Heart left ventricle (tissue), 16 donors: ENCODE measurements at regions not wholly inside any gene's neighbourhood (a gene's known extent, or its start where the extent isn't known, plus 50 kb on each side); places are given as distances from the start of the nearest gene placed in this dataset.

Experiments used
- ATAC-seq, 4 donors: fragments of 200-7000 bp; cut with Tn5 transposase; one replicate each; pipeline ENCODE4 v1.9.1; 2020 to 2022; ENCODE audit warnings: moderate library complexity in 4 of 4, mild to moderate bottlenecking in 3 of 4, moderate number of reproducible peaks in 1 of 4
- DNase-seq, 5 donors: peaks; one replicate each; pipeline ENCODE4 v3.0.0-alpha.2; 2020
- H3K27ac ChIP-seq, 12 donors: fragments of 200-600 bp; sonication (generic) in 4 of 12; one replicate each; pipeline versions ENCODE4 v1.5.0 to v1.8.0; 2016 to 2022; ENCODE audit warnings: mild to moderate bottlenecking in 2 of 12
- H3K27me3 ChIP-seq, 9 donors: fragments of 200-600 bp; sonication (generic) in 2 of 9; one replicate each; pipeline versions ENCODE4 v1.5.1 to v1.8.0; 2016 to 2022; ENCODE audit warnings: mild to moderate bottlenecking in 3 of 9
- H3K36me3 ChIP-seq, 9 donors: fragments of 200-600 bp; sonication (generic) in 2 of 9; one replicate each; pipeline versions ENCODE4 v1.5.0 to v1.8.0; 2018 to 2022; ENCODE audit warnings: mild to moderate bottlenecking in 2 of 9
- H3K4me1 ChIP-seq, 12 donors: fragments of 200-600 bp; sonication (generic) in 4 of 12; one replicate each; pipeline versions ENCODE4 v1.5.0 to v1.8.0; 2016 to 2022; ENCODE audit warnings: mild to moderate bottlenecking in 3 of 12
- H3K4me3 ChIP-seq, 12 donors: fragments of 200-600 bp; sonication (generic) in 4 of 12; one replicate each; pipeline versions ENCODE4 v1.5.0 to v1.8.0; 2017 to 2022; ENCODE audit warnings: mild to moderate bottlenecking in 9 of 12, moderate library complexity in 4 of 12
- H3K9me3 ChIP-seq, 12 donors: fragments of 200-600 bp; sonication (generic) in 4 of 12; one replicate each; pipeline versions ENCODE4 v1.5.0 to v1.8.0; 2016 to 2022; ENCODE audit warnings: mild to moderate bottlenecking in 1 of 12
- POLR2A ChIP-seq, 2 donors: fragments of 450-650 bp; IDR thresholded peaks; one replicate each; pipeline ENCODE4 v1.6.1; 2017; ENCODE audit warnings: antibody characterized with exemption in 2 of 2, mild to moderate bottlenecking in 2 of 2, moderate library complexity in 2 of 2
- WGBS, 4 donors: extraction: QIAGEN DNeasy Blood & Tissue Kit in 2 of 4; methylation state at CpG; one replicate each; pipeline versions ENCODE4 v1.1.5 to v1.1.7; 2013 to 2018; 5-methylcytosine and 5-hydroxymethylcytosine counted together
- intact Hi-C, 10 donors: fragments of 100-400 bp; cut with DNase I; formaldehyde crosslinking; loops; one replicate each; pipeline versions ENCODE4 v1.11.1 to v1.14.2; 2022
- TF ChIP-seq, protein P1 (sequence below), 12 donors: fragments of 200-600 bp; sonication (generic) in 4 of 12; IDR thresholded peaks; one replicate each; pipeline versions ENCODE4 v1.5.0 to v1.8.0; 2018 to 2022; ENCODE audit warnings: antibody characterized with exemption in 12 of 12, mild to moderate bottlenecking in 5 of 12
- donor health status: ischemic (EF 13 %, LVEDD 7.1; RV severe dilation, severe dysfunction).
- donor health status: healthy with polysubstance abuse.
- donor health status: DM: no; HTN: yes; CAD: no.
- donor health status: DM: no; HTN: no; CAD: no.
- donor health status: ischemic (EF 25% LVEDD 6.9; RV normal size, moderate dysfunction).
- donor health status: ischemic (EF 25% LVEDD 5.7; RV mildly dilated, moderate dysfunction).
- donor health status: healthy.
- donor health status: DM: yes; HTN: yes; CAD: no.
- donor health status: ischemic (EF 35%, LVEDD 5.7; RV mildly dilated, moderate dysfunction).
- donor health status: nonischemic (EF 11% LVEDD 7.7; RV severe dilation, severe dysfunction).
- donor health status: DM: yes; HTN: yes; CAD: no.
- donor health status: PGD.
- donor health status: ischemic (EF 29% LVEDD 5.4; RV normal size, mild dysfunction).
- donor health status: nonischemic (EF 23%, LVEDD 6.1; RV moderate dilation, normal function).

DNA sequence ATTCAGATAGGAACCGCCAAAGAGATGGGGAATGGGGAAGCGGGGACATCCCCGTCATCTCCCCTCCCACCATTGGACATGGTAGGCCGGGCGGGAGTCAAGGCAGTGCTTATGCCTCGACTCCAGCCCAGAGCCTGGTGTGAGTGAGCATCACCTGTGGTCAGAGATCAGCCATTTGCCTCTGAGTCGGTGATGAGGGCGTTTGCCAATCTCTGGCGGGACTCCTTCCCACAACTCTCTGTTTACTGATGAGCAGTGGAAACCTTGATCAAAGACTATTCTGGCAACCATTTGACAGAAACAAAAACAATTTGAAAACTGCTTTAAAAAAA is 63.9 kb upstream of the HES1 start:
- Histone ChIP-seq H3K27ac (no peak overlapping the region), H3K4me3 (no peak overlapping the region), H3K9me3 (peaks cover 0 to 20% (median 0%) of the 10 kb centered on the region in 12 donors), H3K4me1 (peaks cover 3 to 23% (median 15%) of the 10 kb centered on the region in 12 donors), H3K36me3 (no peaks in the 10 kb centered on the region), H3K27me3 (peaks cover 0 to 29% (median 0%) of the 10 kb centered on the region in 9 donors)
- intact Hi-C loops: loop anchor here in 9 of 10 donors (5.0 to 10.0 kb wide), 9 partner anchors 60 to 287 kb away; partner anchors contain the start of gene HES1 (in 1 of the 9)
- ATAC-seq: no peak
- 89 to 90% (median 90%) methylated on average over 9 of the region's 9 CpGs for WGBS, 4 donors
- no peak for DNase-seq
- TF ChIP-seq, protein P1, sequence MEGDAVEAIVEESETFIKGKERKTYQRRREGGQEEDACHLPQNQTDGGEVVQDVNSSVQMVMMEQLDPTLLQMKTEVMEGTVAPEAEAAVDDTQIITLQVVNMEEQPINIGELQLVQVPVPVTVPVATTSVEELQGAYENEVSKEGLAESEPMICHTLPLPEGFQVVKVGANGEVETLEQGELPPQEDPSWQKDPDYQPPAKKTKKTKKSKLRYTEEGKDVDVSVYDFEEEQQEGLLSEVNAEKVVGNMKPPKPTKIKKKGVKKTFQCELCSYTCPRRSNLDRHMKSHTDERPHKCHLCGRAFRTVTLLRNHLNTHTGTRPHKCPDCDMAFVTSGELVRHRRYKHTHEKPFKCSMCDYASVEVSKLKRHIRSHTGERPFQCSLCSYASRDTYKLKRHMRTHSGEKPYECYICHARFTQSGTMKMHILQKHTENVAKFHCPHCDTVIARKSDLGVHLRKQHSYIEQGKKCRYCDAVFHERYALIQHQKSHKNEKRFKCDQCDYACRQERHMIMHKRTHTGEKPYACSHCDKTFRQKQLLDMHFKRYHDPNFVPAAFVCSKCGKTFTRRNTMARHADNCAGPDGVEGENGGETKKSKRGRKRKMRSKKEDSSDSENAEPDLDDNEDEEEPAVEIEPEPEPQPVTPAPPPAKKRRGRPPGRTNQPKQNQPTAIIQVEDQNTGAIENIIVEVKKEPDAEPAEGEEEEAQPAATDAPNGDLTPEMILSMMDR (IDR thresholded peaks at IDR 0.05): no peak
- no peak for TF ChIP-seq POLR2A (IDR thresholded peaks at IDR 0.05)

DNA sequence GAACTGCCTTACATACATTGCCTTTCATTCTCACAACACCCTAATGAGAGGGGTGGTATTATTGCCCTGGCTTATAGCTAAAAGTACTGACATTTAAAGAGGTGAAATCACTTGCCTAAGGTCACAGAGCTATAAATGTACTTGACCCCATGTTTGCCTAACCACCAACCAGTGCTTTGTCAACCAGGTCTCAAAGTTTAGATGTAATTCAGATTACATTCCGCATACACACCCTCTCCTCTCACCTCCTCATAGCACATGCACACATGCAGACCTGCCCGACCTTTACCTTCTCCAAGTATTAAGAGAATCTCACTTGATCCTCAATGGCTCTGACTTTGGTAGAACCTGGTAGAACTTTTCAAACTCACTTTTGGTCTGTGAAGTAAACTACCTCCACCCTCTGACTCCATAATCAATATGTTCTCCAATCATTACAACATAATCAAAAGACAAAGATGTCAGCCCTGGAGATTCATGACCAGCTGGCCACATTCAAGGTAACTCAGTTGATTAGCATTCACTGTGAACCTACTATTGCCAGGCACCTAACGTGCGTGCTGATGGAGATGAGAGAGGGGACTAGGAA is 63.2 kb upstream of the HES1 start:
- no peak overlapping the region for H3K4me3 ChIP-seq
- H3K27ac ChIP-seq: no peak overlapping the region
- ATAC-seq (no peak), DNase-seq (no peak)
- WGBS, 4 donors: 95 to 99% (median 98%) methylated on average over 4 of the region's 4 CpGs
- peaks cover 0 to 29% (median 0%) of the 10 kb centered on the region in 9 donors for H3K27me3 ChIP-seq
- TF ChIP-seq POLR2A (IDR thresholded peaks at IDR 0.05): no peak
- TF ChIP-seq, protein P1 (IDR thresholded peaks at IDR 0.05): no peak
- H3K4me1 ChIP-seq: peaks cover 3 to 23% (median 15%) of the 10 kb centered on the region in 12 donors
- H3K36me3 ChIP-seq: no peaks in the 10 kb centered on the region
- intact Hi-C loops: loop anchor here in 9 of 10 donors (5.0 to 10.0 kb wide), 9 partner anchors 60 to 288 kb away; partner anchors contain the start of gene HES1 (in 1 of the 9)
- H3K9me3 ChIP-seq: peaks cover 0 to 13% (median 0%) of the 10 kb centered on the region in 12 donors

GRCh38 chr3:194073926-194074325 is 62.0 kb upstream of the HES1 start:
- ATAC-seq: no peak

DNA sequence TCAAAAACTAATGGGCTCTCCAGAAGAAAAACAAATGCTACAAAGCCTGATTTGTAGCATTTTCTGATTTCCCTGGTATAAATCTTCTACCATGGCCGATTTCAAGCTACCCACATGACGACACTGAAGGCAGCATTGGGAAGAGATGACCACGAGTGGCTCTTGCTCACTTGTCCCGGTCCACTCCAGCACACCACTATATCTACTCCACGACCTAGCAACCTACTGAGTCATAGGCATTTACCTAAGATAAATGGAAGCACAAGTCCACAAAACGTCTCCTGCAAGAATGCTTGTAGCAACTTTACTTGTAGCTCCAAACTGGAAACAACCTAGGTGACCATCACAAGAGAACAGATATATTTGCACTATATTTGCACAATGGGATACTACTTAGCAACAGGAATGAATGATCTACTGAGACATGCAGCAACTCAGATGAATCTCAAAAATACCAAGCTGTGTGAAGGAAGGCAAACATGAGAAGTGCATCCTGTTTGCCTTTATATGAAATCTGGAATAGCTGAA is 60.8 kb upstream of the HES1 start:
- DNase-seq: no peak
- no peak for TF ChIP-seq POLR2A (IDR thresholded peaks at IDR 0.05)
- TF ChIP-seq, protein P1 (IDR thresholded peaks at IDR 0.05): no peak
- Histone ChIP-seq H3K27ac (no peak overlapping the region), H3K36me3 (no peaks in the 10 kb centered on the region), H3K4me1 (peaks cover 3 to 15% (median 12%) of the 10 kb centered on the region in 12 donors), H3K4me3 (no peak overlapping the region), H3K27me3 (peaks cover 0 to 34% (median 0%) of the 10 kb centered on the region in 9 donors), H3K9me3 (no peaks in the 10 kb centered on the region)
- intact Hi-C loops: loop anchor here in 4 of 10 donors (10.0 kb wide), 4 partner anchors 60 to 290 kb away; partner anchors contain the start of gene HES1 (in 1 of the 4)
- WGBS, 4 donors: 90 to 94% (median 93%) methylated on average over 6 of the region's 6 CpGs
- ATAC-seq: no peak

More at GRCh38 chr3:194073926-194074325, 62.0 kb upstream of the HES1 start:
- Histone ChIP-seq H3K4me3 (no peak overlapping the region), H3K36me3 (no peaks in the 10 kb centered on the region), H3K27ac (no peak overlapping the region), H3K9me3 (peaks cover 0 to 9% (median 0%) of the 10 kb centered on the region in 12 donors), H3K4me1 (peaks cover 3 to 17% (median 15%) of the 10 kb centered on the region in 12 donors), H3K27me3 (peaks cover 0 to 34% (median 0%) of the 10 kb centered on the region in 9 donors)
- intact Hi-C loops: loop anchor here in 9 of 10 donors (5.0 to 10.0 kb wide), 9 partner anchors 58 to 289 kb away; partner anchors contain the start of gene HES1 (in 1 of the 9)
- 95 to 100% (median 95%) methylated on average over 1 of the region's 1 CpG for WGBS, 4 donors
- DNase-seq: no peak
- TF ChIP-seq POLR2A (IDR thresholded peaks at IDR 0.05): no peak
- TF ChIP-seq, protein P1 (IDR thresholded peaks at IDR 0.05): no peak
